HFF-Myc (cell line): ENCODE measurements at regions not wholly inside any gene's neighbourhood (a gene's known extent, or its start where the extent isn't known, plus 50 kb on each side); places are given as distances from the start of the nearest gene placed in this dataset.

Experiments used
- DNase-seq: peaks from one replicate; pipeline ENCODE4 v3.0.0-alpha.2; 2011; ENCODE audit warnings: low read depth; ENCODE audit errors: extremely low read depth
- H3K4me3 ChIP-seq: replicated peaks from 2 replicates; pipeline ENCODE4 v1.5.1; 2011; ENCODE audit warnings: low read depth, mild to moderate bottlenecking, control low read depth, low read length
- TF ChIP-seq, protein P1 (sequence below): IDR thresholded peaks from 2 replicates; pipeline ENCODE4 v1.5.1; 2012; ENCODE audit warnings: mild to moderate bottlenecking, low read depth, low read length, control low read depth; ENCODE audit errors: missing control alignments

DNA sequence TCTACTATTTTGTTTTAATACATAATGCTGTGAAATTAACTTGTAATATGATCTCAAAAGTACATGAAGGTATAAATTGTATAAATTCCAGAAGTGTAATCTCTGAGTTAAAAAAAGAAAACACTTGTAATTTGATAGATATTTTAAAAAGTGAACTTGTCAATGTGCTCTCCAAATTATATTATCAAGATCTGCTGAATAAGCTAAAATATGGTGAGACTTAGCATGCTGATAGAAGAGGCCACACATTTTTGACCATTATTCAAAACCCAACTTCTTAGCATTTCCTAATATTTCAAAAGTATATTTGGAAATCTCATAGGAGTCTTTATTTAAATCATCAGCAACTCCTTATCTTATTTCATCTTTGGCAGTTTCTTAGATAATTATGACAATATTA, 657.1 kb upstream of the BOD1L1 start:
- no peak for DNase-seq
- TF ChIP-seq, protein P1, sequence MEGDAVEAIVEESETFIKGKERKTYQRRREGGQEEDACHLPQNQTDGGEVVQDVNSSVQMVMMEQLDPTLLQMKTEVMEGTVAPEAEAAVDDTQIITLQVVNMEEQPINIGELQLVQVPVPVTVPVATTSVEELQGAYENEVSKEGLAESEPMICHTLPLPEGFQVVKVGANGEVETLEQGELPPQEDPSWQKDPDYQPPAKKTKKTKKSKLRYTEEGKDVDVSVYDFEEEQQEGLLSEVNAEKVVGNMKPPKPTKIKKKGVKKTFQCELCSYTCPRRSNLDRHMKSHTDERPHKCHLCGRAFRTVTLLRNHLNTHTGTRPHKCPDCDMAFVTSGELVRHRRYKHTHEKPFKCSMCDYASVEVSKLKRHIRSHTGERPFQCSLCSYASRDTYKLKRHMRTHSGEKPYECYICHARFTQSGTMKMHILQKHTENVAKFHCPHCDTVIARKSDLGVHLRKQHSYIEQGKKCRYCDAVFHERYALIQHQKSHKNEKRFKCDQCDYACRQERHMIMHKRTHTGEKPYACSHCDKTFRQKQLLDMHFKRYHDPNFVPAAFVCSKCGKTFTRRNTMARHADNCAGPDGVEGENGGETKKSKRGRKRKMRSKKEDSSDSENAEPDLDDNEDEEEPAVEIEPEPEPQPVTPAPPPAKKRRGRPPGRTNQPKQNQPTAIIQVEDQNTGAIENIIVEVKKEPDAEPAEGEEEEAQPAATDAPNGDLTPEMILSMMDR, result no peak
- no peak overlapping the region for H3K4me3 ChIP-seq

DNA sequence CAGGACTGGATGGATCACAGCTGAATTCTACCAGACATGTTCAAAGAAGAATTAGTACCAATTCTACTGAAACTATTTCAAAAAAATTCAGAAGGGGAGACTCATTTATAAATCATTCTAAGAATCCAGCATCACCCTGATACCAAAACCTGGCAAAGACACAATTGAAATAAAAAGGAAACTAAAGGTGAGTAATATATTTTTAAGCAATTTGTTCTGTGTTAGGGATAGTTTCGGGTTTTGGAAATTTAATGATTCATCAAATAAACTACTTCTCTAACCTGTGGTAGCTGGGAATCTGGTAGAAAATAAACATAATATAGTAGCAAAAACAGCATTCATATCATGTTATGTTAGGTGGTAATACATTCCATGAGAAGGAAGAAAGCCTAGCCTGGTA, 662.2 kb upstream of the BOD1L1 start:
- TF ChIP-seq, protein P1, result no peak
- H3K4me3 ChIP-seq, result no peak overlapping the region
- DNase-seq, result no peak

DNA sequence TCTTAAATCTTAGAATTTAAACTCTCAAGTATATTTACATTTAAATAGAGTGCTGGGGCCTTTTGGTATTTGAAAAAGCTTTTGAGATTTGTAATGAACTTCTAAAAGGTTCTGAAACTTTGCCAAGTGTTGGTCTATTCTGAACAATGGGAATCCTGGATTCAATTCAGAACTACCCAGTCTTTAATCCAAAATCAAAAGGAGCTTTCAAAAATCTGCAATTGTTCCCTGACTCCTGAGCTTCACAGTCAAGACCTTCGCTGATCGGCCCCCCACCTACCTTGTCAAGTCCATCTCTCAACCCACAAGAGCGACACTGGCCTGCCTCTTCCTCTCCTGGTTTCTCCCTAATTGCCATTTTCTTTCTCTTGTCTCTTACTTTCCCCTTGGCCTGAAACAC, 666.1 kb upstream of the BOD1L1 start:
- no peak for DNase-seq
- TF ChIP-seq, protein P1, result no peak
- no peak overlapping the region for H3K4me3 ChIP-seq

DNA sequence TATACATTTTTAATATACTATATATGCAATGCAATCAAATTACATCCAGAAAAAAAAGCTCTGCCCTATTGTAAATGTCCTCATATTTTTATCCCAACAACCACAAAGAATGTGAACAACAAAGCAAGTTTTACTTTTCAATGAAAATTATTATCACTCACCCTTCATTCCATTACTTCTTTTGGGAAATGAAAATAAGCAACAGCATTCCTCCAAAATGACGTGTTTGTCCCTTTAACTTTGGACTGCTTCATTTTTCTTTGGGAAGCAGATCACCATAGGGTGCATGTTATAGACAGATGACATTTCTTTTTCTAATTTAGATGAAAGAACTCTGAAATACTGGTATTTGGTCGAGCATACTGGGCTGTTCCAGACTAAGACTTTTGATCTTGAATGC, 667.1 kb upstream of the BOD1L1 start:
- H3K4me3 ChIP-seq, result no peak overlapping the region
- TF ChIP-seq, protein P1, result no peak
- DNase-seq, result no peak

DNA sequence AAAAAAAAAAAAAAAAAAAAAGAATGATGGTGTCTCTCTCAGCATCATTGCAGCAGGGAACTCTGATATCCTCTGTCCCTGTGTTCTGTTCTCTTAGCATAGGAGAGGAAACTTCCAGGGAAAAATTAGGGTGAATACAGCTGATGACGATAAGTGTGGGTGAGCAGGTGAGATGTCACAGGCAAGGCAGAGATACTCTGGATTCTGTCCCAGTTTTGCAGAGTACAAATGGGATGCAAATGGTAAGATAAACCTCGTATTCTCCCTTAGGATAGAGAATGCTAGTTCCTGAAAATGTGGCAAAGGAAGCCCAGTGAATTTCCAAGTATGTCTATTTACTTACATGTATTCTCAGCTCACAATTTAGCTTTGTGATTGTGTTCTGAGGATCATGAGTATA, 671.6 kb upstream of the BOD1L1 start:
- H3K4me3 ChIP-seq, result no peak overlapping the region
- no peak for DNase-seq
- TF ChIP-seq, protein P1, result no peak

DNA sequence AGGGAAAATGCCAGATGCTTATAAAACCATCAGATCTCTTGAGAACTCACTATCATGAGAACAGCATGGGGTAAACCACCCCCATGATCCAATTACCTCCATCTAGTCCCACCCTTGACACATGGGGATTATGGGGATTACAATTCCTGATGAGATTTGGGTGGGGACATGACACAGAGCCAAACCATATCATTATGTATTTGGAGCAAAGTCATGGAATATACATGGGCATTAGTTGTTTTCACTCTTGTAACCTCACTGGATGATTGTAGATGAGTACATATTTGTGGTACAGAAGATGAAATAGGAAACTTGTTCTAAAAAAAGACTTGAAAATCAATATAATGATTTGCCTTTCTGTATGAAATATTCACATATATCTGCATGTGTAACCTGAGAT, 674.5 kb upstream of the BOD1L1 start:
- H3K4me3 ChIP-seq, result no peak overlapping the region
- TF ChIP-seq, protein P1, result no peak
- no peak for DNase-seq

DNA sequence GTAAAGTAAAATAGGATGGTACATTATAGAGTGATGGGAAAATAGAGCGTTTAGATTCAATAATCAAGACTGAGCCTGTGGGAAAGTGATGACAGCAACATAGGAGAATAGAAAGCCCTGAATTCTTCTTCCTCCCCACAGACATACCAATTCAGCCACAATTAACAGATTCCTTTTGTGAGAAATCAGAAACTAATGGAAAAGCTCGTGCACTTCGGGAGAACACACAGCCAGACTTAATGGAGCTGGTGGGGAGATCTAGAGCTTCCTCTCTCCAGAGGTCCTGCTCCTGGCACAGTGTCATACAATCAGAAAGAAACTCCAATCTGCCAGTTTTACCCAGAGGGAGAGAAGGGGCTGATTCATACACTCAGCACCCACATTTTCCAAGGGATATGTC, 676.3 kb upstream of the BOD1L1 start:
- TF ChIP-seq, protein P1, result no peak
- no peak overlapping the region for H3K4me3 ChIP-seq
- no peak for DNase-seq
